HG02759 (cell line): ENCODE measurements at regions not wholly inside any gene's neighbourhood (a gene's known extent, or its start where the extent isn't known, plus 50 kb on each side); places are given as distances from the start of the nearest gene placed in this dataset.
"Not testable (repeated sequence)": the region's sequence is repeated elsewhere in the genome, so short reads cannot be mapped to it uniquely, and the experiment has no call there.

Experiments
- ATAC-seq: cut with Tn5 transposase; IDR thresholded peaks from one replicate; pipeline ENCODE4 v1.9.1; 2021; ENCODE audit warnings: mild to moderate bottlenecking, moderate library complexity; ENCODE audit not compliant: unreplicated experiment

GRCh38 chr4:149870008-149870407 is 54.4 kb upstream of the IQCM start:
- ATAC-seq: no peak

GRCh38 chr4:149881744-149882143 is 66.1 kb upstream of the IQCM start:
- no peak for ATAC-seq

GRCh38 chr4:149882251-149882650 is 66.6 kb upstream of the IQCM start:
- ATAC-seq: no peak

- ATAC-seq: no peak
Observed at GRCh38 chr4:149884046-149884445, 68.4 kb upstream of the IQCM start.

GRCh38 chr4:149884529-149885181 is 69.0 kb upstream of the IQCM start:
- ATAC-seq: no peak

- no peak for ATAC-seq
Observed at GRCh38 chr4:149885896-149886295, 70.3 kb upstream of the IQCM start.

GRCh38 chr4:149886786-149887490 is 71.3 kb upstream of the IQCM start:
- ATAC-seq: no peak

- ATAC-seq: no peak
Observed at GRCh38 chr4:149889991-149890390, 74.3 kb upstream of the IQCM start.

- no peak for ATAC-seq
Observed at GRCh38 chr4:149890531-149890930, 74.9 kb upstream of the IQCM start.

GRCh38 chr4:149891426-149891825 is 75.8 kb upstream of the IQCM start:
- no peak for ATAC-seq

GRCh38 chr4:149896432-149896831 is 80.8 kb upstream of the IQCM start:
- no peak for ATAC-seq

- no peak for ATAC-seq
Observed at GRCh38 chr4:149897783-149898182, 82.1 kb upstream of the IQCM start.

GRCh38 chr4:149901128-149901527 is 85.5 kb upstream of the IQCM start:
- ATAC-seq: no peak

- ATAC-seq: no peak
Observed at GRCh38 chr4:149902242-149902641, 86.6 kb upstream of the IQCM start.

- ATAC-seq: no peak
Observed at GRCh38 chr4:149910177-149910576, 94.5 kb upstream of the IQCM start.

- ATAC-seq: peak; percentile 40
Observed at GRCh38 chr4:149910604-149911350, 95.1 kb upstream of the IQCM start.

GRCh38 chr4:149911354-149911753 is 95.7 kb upstream of the IQCM start:
- ATAC-seq: no peak

- ATAC-seq: no peak
Observed at GRCh38 chr4:149912000-149912399, 96.4 kb upstream of the IQCM start.

GRCh38 chr4:149914119-149915115 is 98.8 kb upstream of the IQCM start:
- ATAC-seq: peak; percentile 90

- not testable (repeated sequence) for ATAC-seq
Observed at GRCh38 chr4:149915735-149916134, 100.1 kb upstream of the IQCM start.

GRCh38 chr4:149923736-149924135 is 108.1 kb upstream of the IQCM start:
- ATAC-seq: no peak
